ENCODE measurements at regions not wholly inside any gene's neighbourhood (a gene's known extent, or its start where the extent isn't known, plus 50 kb on each side); places are given as distances from the start of the nearest gene placed in this dataset.

DNA sequence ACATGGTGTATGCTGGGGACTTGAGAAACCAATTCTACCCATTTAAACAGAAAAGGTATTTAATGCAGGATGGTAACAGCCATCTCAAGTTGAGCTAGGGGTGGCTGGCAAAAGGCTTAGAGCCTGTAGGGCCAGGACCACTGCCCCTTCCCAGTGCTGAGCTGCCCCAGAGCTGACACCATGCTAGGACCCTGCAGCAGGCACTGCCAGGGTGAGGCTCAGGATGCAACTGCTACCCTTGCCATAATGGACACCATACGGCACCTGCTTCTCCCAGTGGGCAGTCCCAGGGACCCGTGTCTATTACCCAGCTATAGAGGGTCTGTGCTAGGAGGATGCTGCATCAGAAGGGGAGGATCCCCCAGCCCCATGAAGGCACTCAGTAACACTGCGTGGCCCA is 160.7 kb upstream of the ADCY1 start:
- TF ChIP-seq, protein P1, sequence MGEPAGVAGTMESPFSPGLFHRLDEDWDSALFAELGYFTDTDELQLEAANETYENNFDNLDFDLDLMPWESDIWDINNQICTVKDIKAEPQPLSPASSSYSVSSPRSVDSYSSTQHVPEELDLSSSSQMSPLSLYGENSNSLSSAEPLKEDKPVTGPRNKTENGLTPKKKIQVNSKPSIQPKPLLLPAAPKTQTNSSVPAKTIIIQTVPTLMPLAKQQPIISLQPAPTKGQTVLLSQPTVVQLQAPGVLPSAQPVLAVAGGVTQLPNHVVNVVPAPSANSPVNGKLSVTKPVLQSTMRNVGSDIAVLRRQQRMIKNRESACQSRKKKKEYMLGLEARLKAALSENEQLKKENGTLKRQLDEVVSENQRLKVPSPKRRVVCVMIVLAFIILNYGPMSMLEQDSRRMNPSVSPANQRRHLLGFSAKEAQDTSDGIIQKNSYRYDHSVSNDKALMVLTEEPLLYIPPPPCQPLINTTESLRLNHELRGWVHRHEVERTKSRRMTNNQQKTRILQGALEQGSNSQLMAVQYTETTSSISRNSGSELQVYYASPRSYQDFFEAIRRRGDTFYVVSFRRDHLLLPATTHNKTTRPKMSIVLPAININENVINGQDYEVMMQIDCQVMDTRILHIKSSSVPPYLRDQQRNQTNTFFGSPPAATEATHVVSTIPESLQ (CRISPR knock-in tag; IDR thresholded peaks at IDR 0.05) = no peak
- TF ChIP-seq, protein P2, sequence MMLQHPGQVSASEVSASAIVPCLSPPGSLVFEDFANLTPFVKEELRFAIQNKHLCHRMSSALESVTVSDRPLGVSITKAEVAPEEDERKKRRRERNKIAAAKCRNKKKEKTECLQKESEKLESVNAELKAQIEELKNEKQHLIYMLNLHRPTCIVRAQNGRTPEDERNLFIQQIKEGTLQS (CRISPR knock-in tag; conservative IDR thresholded peaks at IDR 0.05) = no peak

All from WTC11 (cell line).